Body of pancreas (tissue), 4 donors: ENCODE measurements at regions not wholly inside any gene's neighbourhood (a gene's known extent, or its start where the extent isn't known, plus 50 kb on each side); places are given as distances from the start of the nearest gene placed in this dataset.

Source experiments
- POLR2A ChIP-seq, 3 donors: fragments of 450-650 bp; IDR thresholded peaks; one replicate each; pipeline ENCODE4 v1.6.1; 2016; ENCODE audit warnings: antibody characterized with exemption in 3 of 3, mild to moderate bottlenecking in 2 of 3
- TF ChIP-seq, protein P1 (sequence below), 7 experiments: fragments of 450-650 bp in 4 of 7; fragments of 200-600 bp in 3 of 7; sonication (generic) in 3 of 7; IDR thresholded peaks; one replicate each; pipeline ENCODE4 v1.5.1; 2016 to 2019; ENCODE audit warnings: antibody characterized with exemption in 7 of 7

DNA sequence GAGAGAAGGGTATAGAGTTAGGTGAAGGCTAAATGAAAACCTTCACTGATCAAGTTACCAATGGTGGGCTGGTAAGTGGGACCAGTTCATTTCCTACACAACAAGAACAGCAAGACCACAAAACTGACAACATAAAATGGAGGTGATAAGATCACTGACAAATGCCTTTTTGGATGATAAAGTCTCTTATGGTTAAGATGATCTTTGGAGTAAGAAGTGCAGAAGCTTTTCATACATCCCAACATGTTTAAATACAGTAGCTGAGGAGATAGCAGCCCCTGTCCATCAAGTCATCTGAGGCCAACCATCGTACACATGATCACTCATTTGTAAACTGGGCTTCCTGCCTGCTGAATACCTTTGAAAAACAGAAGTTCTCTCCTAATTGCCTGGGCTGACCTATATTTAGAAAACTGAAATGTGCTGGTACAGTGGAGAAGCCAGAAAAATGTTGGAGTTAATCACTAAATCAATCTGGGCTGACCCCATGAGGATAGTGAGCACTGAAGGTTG lies 259.0 kb upstream of the ZFHX3 start:
- TF ChIP-seq, protein P1, sequence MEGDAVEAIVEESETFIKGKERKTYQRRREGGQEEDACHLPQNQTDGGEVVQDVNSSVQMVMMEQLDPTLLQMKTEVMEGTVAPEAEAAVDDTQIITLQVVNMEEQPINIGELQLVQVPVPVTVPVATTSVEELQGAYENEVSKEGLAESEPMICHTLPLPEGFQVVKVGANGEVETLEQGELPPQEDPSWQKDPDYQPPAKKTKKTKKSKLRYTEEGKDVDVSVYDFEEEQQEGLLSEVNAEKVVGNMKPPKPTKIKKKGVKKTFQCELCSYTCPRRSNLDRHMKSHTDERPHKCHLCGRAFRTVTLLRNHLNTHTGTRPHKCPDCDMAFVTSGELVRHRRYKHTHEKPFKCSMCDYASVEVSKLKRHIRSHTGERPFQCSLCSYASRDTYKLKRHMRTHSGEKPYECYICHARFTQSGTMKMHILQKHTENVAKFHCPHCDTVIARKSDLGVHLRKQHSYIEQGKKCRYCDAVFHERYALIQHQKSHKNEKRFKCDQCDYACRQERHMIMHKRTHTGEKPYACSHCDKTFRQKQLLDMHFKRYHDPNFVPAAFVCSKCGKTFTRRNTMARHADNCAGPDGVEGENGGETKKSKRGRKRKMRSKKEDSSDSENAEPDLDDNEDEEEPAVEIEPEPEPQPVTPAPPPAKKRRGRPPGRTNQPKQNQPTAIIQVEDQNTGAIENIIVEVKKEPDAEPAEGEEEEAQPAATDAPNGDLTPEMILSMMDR (IDR thresholded peaks at IDR 0.05): no peak
- no peak for TF ChIP-seq POLR2A (IDR thresholded peaks at IDR 0.05)
